Cardiac muscle cell (in vitro differentiated cells and primary cell): ENCODE measurements at regions not wholly inside any gene's neighbourhood (a gene's known extent, or its start where the extent isn't known, plus 50 kb on each side); places are given as distances from the start of the nearest gene placed in this dataset.

Source experiments
- DNase-seq, 2 donors: peaks; one replicate each; pipeline versions ENCODE4 v3.0.0 to v3.0.0-alpha.2; 2010 to 2017; ENCODE audit warnings: low read depth in 1 of 2, low spot score in 1 of 2
- H3K27ac ChIP-seq: fragments of 200-600 bp; sonication (generic); 2 replicates; pipeline ENCODE4 v1.5.1; 2016
- H3K27me3 ChIP-seq: fragments of 200-600 bp; sonication (generic); 2 replicates; pipeline ENCODE4 v1.6.0; 2016; ENCODE audit warnings: control low read depth
- H3K36me3 ChIP-seq: fragments of 200-600 bp; sonication (generic); 2 replicates; pipeline ENCODE4 v1.5.1; 2016; ENCODE audit warnings: control low read depth
- H3K4me1 ChIP-seq: fragments of 200-600 bp; sonication (generic); 2 replicates; pipeline ENCODE4 v1.8.1; 2017; ENCODE audit warnings: low read depth, mild to moderate bottlenecking, mixed run types
- H3K4me3 ChIP-seq: fragments of 200-600 bp; sonication (generic); 2 replicates; pipeline ENCODE4 v1.5.1; 2016; ENCODE audit warnings: mild to moderate bottlenecking
- H3K9me3 ChIP-seq: fragments of 200-600 bp; sonication (generic); 2 replicates; pipeline ENCODE4 v1.5.1; 2017; ENCODE audit warnings: low read depth, mild to moderate bottlenecking, control low read depth
- TF ChIP-seq, protein P1 (sequence below): IDR thresholded peaks from 2 replicates; pipeline ENCODE4 v1.5.1; 2012; ENCODE audit warnings: low read depth, mild to moderate bottlenecking, low read length

DNA sequence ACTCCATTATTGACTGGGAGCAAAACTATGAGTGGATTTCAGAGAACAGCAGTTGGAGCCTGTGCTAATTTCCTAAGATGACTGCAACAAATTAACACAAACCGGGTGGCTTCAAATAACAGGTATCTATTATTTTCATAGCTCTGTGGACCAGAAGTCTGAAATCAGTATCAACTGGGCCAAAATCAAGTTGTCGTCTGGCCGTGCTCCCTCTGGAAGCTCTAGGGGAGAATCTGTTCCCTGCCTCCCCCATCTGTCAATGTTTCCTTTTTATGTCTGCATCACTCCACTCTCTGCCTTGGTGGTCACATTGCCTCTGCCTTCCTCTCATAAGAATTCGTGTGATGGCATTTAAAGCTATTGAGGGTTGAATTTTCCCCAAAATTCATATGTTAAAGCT is 269.8 kb downstream of the TMX3 start:
- Histone ChIP-seq H3K36me3 (no peaks in the 10 kb centered on the region), H3K4me1 (no peaks in the 10 kb centered on the region), H3K9me3 (no peaks in the 10 kb centered on the region), H3K27ac (no peak overlapping the region), H3K27me3 (no peaks in the 10 kb centered on the region), H3K4me3 (no peak overlapping the region)
- TF ChIP-seq, protein P1, sequence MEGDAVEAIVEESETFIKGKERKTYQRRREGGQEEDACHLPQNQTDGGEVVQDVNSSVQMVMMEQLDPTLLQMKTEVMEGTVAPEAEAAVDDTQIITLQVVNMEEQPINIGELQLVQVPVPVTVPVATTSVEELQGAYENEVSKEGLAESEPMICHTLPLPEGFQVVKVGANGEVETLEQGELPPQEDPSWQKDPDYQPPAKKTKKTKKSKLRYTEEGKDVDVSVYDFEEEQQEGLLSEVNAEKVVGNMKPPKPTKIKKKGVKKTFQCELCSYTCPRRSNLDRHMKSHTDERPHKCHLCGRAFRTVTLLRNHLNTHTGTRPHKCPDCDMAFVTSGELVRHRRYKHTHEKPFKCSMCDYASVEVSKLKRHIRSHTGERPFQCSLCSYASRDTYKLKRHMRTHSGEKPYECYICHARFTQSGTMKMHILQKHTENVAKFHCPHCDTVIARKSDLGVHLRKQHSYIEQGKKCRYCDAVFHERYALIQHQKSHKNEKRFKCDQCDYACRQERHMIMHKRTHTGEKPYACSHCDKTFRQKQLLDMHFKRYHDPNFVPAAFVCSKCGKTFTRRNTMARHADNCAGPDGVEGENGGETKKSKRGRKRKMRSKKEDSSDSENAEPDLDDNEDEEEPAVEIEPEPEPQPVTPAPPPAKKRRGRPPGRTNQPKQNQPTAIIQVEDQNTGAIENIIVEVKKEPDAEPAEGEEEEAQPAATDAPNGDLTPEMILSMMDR = no peak
- no peak for DNase-seq

- H3K36me3 ChIP-seq = no peaks in the 10 kb centered on the region
- no peaks in the 10 kb centered on the region for H3K27me3 ChIP-seq
- no peak for DNase-seq
- no peaks in the 10 kb centered on the region for H3K9me3 ChIP-seq
- no peak overlapping the region for H3K4me3 ChIP-seq
- no peak overlapping the region for H3K27ac ChIP-seq
- TF ChIP-seq, protein P1 = no peak
- no peaks in the 10 kb centered on the region for H3K4me1 ChIP-seq
These were observed 273.7 kb downstream of the TMX3 start for GRCh38 chr18:68441241-68441640.

DNA sequence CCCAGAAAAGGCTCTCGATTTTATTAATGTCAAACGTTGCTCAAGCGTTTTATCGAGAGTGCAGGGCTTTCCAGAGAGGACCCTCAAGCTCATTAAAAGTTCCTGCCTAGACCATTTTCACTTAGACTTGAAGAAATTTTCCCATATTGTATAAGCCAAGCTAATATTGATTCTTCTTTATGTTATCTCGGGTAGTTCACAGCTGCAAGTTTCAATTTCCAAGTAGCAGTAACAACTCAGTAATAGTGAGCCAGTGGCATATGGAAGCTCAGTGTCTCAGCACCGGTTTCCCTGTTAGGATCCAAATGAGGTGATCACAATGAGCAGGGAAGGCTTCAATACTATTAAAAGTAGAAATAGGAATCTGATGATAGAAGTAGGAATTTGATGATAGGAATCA is 274.5 kb downstream of the TMX3 start:
- H3K27ac ChIP-seq = no peak overlapping the region
- no peaks in the 10 kb centered on the region for H3K27me3 ChIP-seq
- no peaks in the 10 kb centered on the region for H3K9me3 ChIP-seq
- TF ChIP-seq, protein P1 = no peak
- H3K36me3 ChIP-seq = no peaks in the 10 kb centered on the region
- no peak overlapping the region for H3K4me3 ChIP-seq
- DNase-seq = no peak
- no peaks in the 10 kb centered on the region for H3K4me1 ChIP-seq

- Histone ChIP-seq H3K4me1 (no peaks in the 10 kb centered on the region), H3K27me3 (no peaks in the 10 kb centered on the region), H3K36me3 (no peaks in the 10 kb centered on the region), H3K27ac (no peak overlapping the region), H3K4me3 (no peak overlapping the region), H3K9me3 (no peaks in the 10 kb centered on the region)
- DNase-seq = peak in 1 of 2 donors; percentile 44
- TF ChIP-seq, protein P1 = no peak
These were observed 275.3 kb downstream of the TMX3 start for GRCh38 chr18:68439642-68440041.

GRCh38 chr18:68438983-68439382 is 275.9 kb downstream of the TMX3 start:
- DNase-seq = peak in 1 of 2 donors; percentile 58
- Histone ChIP-seq H3K36me3 (no peaks in the 10 kb centered on the region), H3K4me3 (no peak overlapping the region), H3K27me3 (no peaks in the 10 kb centered on the region), H3K4me1 (no peaks in the 10 kb centered on the region), H3K27ac (no peak overlapping the region), H3K9me3 (no peaks in the 10 kb centered on the region)
- TF ChIP-seq, protein P1 = no peak

DNA sequence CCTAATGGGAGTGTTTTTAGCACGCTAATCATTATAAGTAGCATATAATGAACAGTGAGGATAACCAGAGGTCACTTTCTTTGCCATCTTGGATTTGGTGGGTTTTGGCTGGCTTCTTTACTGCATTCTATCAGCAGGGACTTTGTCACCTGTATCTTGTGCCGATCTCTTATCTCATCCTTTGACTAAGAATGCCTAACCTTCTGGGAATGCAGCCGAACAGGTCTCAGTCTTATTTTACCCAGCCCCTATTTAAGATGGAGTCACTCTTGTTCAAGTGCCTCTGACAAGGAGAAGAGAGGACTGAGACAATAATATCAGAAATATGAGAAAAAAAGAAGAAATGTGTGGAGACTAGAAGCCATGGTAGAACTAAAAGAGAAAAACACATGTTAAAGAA is 276.4 kb downstream of the TMX3 start:
- H3K4me1 ChIP-seq = no peaks in the 10 kb centered on the region
- no peaks in the 10 kb centered on the region for H3K9me3 ChIP-seq
- H3K27ac ChIP-seq = no peak overlapping the region
- DNase-seq = no peak
- no peaks in the 10 kb centered on the region for H3K27me3 ChIP-seq
- TF ChIP-seq, protein P1 = no peak
- no peak overlapping the region for H3K4me3 ChIP-seq
- H3K36me3 ChIP-seq = no peaks in the 10 kb centered on the region
